ENCODE measurements at regions not wholly inside any gene's neighbourhood (a gene's known extent, or its start where the extent isn't known, plus 50 kb on each side); places are given as distances from the start of the nearest gene placed in this dataset.
"Not testable (repeated sequence)": the region's sequence is repeated elsewhere in the genome, so short reads cannot be mapped to it uniquely, and the experiment has no call there.

DNA sequence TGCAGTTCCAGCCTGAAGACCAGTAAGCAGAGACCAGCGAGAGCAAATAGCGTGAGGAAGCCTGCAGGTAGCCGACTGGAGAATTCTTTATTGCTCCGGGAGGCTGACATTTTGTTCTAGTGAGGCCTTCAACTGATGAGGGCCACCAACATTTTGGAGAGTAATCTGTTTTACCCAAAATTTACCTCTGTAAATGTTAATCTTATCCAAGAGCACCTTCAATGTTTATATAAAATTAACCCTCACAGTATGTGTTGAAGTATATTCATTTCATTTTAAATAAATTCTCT lies 546.4 kb upstream of the SLITRK5 start:
- no peak for DNase-seq

DNA sequence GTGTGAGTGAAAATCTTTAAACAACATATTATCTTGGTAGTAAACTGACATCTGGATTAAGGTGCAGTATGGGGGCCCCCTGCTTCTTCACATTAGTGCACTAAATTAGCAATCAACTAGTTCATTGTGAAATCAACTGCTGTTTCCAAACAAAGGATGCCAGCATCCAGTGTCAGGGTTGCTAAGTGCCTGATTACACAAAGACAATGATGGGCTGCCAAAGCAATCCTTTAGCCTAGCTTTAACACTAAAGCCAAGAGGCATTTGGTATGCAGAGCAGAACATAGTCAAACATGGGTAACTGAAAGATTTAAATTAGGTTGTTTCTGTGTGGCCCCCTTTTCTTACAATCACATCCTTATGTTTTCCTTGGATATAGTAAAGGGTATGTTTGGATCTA lies 543.1 kb upstream of the SLITRK5 start:
- DNase-seq = no peak

DNA sequence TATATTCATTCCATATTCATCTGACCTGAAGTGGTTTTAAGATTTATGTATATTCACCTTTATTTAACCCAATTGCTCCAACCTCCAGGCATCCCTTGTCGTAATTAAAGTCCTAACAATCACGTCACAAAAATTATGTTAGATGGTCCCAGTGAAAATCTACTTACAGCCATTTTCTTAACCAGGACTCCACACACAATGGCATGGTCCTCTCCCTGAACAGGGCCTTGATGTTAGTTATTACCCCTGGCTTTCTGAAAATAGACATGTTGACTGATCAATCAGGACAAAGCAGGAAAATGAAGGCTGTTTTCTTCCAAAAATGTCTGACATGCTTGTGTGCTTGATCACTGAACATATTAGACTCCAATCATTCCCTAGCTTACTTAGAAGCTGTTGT lies 542.7 kb upstream of the SLITRK5 start:
- DNase-seq = no peak

DNA sequence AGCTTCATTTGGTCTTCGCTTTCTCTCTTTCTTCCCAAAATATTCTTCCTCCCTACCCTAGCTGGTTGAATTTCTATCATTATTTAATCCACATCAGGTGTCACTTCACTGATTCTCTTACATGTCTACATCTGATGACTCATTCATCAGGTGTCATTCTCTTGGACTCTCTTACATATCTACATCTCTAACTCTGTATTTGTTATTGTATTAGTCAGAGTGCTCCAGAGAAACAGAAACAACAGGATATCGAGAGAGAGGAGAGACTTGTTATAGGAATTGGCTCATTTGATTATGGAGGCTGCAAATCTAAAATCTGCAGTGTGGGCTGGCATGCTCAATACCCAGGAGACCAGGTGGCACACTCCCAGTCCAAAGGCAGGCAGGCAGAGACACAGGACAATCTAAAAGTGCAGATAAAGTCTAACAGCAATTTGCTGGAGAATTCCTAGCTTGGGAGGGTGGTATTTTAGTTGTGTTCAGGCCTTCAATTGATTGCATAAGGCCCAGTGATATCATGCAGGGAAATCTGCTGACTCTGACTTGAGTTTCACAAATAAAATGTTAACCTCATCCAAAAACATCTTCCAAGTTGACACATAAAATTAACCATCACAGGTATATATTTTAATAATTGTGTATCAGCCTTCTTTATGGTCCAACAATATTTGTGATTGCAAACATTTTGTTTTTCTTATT lies 541.4 kb upstream of the SLITRK5 start:
- DNase-seq = no peak

DNA sequence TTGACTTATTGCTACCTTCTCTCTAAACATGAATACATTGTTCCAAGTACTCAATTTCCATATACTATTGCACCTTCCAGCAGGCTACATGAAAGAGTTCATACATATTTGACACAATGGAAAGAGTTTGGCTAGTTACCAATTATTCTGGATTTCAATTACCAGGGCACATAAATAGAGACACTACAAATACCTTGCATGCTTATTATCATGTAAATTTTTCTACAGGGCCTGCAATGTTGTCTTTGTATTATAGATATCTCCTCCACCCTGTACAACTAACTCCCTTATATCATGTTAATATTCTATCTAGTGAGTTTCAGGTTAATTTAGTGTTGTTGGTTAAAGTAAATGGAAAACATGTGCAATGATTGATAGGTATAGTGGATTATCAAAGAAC lies 540.7 kb upstream of the SLITRK5 start:
- DNase-seq = no peak

DNA sequence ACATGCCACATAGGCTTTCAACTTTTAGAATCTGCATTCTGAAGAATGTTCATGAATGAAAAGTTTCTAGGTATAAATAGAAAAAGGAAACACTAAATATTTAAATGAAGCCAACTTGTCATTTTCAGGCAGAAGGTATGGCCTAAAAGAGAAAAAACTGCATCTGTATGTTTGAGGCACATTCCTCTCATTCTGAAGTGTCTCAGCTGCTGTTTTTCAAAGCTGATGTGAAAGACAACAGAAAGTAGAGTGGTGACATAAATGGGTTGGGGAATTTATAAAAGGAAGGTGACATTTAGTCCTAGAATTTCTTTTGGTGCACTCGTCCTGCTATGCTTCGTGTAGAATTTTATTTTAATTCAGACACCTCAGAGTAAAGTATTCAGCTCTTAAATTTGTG lies 539.6 kb upstream of the SLITRK5 start:
- DNase-seq = no peak

DNA sequence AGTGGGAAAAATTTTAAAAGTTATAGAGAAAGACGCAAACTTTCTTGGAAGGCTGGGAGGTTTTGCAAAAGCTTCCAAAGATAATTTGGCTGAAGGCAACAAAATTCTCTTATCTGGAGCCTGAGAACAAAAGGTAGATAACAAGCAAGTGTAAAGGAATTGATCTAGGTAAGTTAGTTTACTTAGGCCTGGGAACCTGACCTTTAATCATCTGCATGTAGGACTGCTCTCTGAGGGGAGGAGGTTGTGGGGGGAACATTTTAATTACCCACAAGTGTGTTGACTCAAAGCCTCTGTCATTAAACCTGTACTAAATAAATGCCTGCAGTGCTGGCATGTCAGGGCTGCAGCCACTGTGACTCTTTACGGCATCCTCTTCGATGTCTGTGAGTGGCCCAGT lies 532.3 kb upstream of the SLITRK5 start:
- DNase-seq = no peak

DNA sequence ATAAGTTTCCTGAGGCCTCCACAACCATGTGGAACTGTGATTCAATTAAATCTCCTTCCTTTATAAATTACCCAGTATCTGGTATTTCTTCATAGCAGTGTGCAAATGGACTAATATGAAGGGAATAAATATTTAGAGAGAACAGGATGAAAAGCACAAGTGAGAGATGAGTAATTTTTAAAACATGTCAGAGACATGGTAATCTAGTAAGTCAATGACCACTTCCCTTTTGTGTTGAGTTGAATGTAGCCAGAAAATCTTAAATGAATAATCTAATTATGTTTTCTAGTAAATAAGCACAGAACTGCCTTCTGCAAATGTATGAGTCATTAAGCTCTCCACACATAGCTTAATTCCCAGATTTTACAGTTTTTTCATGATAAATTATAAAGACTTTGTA lies 524.1 kb upstream of the SLITRK5 start:
- DNase-seq = no peak

DNA sequence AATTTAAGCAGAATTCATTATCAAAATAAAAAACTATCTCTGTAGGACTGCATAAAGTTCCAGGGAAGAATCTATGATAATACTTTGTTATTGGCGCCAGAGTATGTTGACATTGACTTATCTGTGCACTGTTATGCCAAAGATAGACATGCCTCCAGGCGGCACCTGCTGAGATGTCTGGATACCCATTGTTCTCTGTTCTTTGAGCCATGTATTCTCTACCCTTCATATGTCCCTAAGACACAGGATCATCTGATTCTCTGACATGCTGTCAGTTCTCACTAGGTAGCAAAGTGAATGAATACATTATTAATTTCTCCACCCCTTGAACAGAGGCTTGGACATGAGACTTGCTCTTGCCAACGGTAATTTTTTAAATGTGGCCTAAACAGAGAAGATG lies 517.8 kb upstream of the SLITRK5 start:
- DNase-seq = no peak

DNA sequence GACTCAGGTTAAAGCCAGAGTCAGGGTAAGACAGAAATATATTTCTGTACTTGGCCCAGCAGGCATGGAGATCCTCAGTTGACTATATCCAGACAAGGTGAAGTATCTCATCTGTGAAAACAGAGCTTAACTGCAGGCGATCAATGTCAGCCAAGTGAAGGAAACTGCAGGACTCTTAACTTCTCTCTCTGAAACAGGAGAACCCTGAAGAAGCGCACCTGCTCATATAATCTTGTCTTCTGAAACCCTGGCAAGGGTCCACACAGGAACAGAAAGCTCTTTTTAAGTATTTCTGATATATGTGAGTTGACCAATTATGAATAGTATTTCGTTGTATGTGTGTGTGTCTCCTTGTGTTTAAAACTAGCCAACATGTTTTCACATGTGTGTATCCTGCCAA lies 504.8 kb upstream of the SLITRK5 start:
- no peak for DNase-seq

DNA sequence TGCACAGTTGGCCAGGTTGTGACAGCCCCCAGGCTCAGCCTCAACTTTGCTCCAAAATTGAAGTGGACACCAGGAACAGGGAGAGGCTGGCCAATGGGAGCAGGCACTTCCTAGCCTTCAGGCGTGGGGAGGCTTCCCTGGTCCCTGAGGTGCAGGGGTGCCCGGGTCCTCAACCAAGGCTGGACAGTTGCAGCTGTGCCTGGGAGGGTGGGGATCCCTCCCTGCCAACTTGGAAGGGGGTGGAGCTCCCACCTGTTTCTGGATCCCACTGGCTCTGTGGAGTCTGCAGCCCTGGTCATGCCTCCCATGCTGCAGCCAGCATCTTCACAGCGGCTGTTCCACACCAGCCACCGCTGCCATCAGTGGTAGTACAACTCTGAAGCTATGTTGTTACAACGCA lies 502.8 kb upstream of the SLITRK5 start:
- DNase-seq = no peak

DNA sequence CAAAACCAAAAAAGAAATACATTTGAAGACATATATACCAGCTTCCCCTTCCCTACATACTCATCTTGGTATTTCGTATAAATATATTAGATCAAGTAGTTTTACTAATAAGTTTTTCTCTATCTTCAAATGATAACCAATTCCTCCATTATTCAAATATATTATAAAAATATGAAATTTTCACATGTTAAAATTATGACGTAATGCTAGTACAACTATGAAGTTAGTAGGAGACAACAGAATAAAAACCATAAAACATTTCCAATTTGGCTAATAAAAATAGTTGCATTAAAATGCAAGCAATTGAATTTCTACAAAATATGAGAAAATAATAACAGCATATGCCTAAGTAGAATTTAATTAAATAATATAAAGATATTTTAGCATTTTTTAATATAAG lies 501.8 kb upstream of the SLITRK5 start:
- DNase-seq = no peak

DNA sequence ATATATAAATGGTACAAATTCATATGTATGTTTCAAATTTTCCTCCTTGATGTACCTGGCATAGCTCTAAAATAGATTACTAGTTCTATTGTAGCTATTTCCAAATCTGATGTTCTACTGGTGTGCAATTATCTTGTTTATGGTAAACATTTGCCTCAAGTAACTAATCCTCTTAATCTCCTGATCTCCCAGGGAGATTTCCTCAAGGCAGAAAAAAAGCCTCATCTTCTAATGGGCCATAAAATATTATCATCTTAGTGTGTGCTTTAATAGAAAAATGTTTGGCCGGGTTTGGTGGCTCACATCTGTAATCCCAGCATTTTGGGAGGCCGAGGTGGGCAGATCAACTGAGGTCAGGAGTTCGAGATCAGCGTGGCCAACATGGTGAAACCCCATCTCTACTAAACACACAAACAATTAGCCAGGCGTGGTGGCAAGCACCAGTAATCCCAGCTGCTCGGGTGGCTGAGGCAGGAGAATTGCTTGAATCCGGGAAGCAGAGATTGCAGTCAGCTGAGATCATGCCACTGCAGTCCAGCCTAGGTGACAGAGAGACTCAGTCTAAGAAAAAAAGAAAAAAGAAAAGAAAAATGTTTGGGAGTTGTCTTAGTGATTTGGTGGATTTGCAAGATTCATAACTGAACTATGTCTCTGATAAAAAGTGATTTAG lies 498.9 kb upstream of the SLITRK5 start:
- DNase-seq = no peak

DNA sequence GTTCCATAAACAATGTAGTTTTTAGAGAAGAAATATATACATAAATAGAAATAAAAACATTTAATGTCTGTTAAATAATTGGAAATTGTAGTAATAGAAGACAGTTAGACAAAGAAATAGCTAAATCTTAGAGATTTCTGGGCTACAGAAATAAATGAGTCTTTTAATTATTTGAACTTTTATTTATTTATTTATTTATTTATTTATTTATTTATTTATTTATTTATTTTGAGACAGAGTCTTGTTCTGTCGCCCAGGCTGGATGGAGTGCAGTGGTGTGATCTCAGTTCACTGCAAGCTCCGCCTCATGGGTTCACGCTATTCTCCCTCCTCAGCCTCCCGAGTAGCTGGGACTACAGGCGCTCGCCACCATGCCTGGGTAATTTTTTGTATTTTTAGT lies 486.0 kb upstream of the SLITRK5 start:
- not testable (repeated sequence) for DNase-seq

DNA sequence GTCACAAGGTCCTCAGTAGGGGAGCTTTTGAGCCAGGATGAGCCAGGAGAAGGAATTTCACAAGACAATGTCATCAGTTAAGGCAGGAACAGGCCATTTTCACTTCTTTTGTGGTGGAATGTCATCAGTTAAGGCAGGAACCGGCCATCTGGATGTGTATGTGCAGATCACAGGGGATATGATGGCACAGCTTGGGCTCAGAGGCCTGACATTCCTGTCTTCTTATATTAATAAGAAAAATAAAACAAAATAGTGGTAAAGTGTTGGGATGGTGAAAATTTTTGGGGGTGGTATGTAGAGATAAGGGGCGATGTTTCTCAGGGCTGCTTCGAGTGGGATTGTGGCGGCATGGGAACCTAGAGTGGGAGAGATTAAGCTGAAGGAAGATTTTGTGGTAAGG lies 484.5 kb upstream of the SLITRK5 start:
- not testable (repeated sequence) for DNase-seq

DNA sequence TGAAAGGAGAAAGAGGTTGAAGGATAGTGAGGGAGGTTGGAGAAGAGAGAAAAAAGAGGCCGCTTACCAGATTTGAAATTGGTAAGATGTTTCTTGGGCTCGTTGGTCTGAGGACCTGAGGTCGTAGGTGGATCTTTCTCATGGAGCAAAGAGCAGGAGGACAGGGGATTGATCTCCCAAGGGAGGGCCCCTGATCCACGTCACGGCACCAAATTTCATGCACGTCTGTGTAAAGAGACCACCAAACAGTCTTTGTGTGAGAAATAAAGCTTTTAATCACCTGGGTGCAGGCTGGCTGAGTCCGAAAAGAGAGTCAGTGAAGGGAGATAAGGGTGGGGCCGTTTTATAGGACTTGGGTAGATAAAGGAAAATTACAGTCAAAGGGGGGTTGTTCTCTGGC lies 479.7 kb upstream of the SLITRK5 start:
- not testable (repeated sequence) for DNase-seq

DNA sequence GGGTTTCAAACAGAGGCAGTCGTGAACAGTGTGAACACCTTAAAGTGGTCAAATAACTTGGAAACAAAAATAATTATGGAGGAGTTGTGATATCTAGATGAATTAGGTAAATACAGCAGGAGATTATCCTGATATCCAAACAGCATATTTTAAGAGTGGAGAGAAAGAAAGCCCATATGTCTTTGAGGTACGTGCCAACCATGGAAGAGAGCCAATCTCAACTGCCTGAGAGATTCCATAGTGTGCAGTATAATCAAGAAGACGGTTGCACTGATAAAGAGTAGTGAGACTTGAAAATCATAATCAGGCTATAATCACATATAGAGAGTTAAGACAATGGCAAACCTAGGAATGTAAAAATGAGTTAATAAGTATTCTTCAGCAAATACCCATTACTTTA lies 472.8 kb upstream of the SLITRK5 start:
- DNase-seq = no peak

DNA sequence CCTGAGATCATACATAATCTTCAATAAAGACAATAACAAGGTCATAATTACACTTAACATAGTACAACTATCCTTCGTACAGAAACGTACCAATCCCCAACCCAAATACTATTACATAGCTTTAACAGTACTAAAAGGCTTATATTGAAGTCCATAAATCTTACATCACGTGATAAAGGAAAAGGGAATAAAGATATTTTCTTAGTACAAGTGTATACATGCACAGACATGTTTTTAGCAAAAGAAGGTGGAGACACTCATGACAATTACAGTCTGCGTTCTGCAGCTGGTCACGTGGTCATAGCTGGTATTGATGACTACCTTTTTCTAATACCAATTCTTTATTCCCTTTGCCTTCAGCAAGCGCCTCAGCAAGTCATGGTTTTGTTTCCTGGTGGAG lies 464.5 kb upstream of the SLITRK5 start:
- DNase-seq = no peak

DNA sequence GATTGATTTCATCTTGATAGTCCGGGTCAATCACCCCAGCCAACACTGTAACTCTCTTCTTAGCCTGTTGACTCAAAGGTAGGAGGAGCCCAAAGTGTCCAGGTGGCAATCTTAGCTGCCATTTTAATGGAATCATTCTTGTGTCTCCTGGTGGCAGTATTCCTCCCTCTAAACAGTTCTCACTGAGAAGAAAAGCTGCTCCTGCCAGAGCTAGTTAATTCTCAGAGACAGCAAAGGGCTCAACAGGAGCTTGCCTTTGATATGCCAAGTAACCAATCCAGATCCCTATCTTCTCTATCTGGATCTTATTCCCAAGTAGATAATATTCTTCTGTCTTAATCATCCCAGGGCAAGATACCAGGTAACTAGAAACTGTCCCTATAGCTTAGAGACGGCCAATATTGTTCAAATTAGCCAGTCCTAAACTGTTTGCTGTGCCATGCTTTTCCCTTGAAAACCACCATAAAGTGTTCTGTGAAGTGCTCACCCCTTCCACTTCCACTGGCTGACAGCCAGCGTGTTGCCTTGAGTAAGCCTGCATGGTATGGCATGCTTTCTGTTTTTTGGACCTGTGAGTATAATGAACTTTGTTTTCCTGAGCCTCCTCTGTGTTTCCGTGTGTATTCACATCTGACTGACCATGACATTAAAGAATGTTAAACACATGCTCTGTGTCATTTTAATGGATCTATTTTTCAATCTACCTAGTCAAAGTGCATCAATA lies 463.7 kb upstream of the SLITRK5 start:
- no peak for DNase-seq

DNA sequence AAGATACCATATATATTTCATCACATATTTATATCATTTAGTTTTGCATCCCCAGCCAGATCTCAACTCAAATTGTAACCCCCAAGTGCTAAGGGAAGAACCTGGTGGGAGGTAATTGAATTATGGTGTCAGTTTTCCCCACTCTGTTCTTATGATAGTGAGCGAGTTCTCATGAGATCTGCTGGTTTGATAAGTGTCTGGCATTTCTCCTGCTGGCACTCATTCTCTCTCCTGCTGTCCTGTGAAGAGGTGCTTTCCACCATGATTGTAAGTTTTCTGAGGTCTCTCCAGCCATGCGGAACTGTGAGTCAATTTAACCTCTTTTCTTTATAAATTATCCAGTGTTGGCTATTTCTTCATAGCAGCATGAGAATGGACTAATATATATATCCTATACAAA lies 462.5 kb upstream of the SLITRK5 start:
- no peak for DNase-seq

DNA sequence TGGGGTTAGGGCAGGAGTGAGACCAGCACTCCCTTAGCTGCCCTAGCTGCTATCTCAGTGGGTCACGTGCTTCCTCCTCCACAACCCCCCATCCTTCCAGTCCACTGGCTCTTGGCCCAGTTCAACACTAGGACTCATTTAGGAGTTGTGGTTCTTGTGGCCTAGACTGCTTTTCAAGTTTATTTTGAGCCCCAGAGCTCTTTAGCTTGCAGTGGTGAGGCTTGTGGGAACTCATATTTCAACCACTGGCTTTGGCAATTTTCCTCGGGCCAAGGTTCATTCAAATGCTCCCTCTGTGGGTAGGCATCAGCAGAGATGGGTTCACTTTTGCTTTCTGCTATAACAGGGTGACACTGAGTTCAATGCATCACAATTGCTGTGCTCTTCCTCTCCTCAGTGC lies 436.2 kb upstream of the SLITRK5 start:
- no peak for DNase-seq

DNA sequence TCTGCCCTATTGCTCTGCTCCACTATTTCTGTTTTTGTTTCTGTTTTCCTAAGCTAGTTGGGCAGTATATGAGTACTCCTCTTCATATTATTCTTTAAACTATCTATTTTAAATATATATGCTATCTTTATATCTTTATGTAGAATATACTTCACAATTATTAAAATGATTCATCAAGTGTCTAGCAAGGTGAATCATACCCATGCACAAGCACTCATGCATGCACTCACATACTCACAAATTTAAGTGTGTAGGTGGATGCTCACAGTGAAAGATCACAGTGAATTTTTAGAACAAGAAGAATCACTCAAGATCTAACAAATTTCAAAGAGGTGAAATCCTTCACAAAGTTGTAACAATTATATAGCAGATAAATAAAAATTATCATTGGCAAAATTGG lies 435.6 kb upstream of the SLITRK5 start:
- DNase-seq = no peak

DNA sequence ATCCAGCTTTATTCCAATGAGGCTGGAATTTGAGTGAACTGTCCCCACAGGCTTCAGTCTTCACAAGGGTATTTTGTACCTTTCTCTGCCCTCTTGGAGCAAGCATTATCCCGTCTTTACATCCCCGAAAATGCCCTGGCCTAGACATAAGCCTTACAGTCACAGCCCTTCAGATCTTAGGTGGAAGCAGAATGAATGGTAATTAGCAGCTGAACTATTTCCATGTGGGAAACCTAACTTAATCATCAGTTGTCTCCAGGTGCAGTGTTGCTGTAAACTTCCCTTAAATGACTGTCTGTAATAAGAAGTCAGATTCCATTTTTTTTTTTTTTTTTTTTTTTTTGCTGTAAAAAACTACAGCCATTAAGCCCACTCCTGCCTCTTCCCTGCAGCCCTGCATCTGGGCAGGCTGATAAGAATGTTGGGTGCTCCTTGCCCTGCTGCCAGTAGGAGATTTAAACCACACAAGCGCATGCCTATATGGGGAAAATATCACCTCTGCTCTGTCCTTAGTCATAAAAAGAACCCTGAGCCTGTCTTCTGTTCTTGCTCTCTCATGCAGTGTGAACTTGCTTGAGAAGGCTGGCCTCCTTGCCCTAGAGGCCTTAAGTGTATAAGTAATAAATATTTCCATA lies 426.8 kb upstream of the SLITRK5 start:
- DNase-seq = no peak

DNA sequence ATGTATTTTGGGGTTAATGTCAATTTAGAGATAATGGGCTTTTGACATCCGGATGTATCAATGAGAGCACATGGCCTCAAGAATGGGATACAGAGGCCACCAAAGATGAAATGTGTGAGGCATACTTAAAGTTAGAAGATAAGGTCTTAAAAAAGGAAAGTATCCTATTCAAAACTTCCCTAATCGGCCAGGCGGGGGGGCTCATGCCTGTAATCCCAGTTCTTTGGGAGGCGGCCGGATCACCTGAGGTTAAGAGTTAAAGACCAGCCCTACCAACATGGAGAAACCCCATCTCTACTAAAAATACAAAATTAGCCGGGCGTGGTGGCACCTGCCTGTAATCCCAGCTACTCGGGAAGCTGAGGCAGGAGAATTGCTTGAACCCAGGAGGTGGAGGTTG lies 421.3 kb upstream of the SLITRK5 start:
- DNase-seq = not testable (repeated sequence)
